GM18520 (cell line): ENCODE measurements at regions not wholly inside any gene's neighbourhood (a gene's known extent, or its start where the extent isn't known, plus 50 kb on each side); places are given as distances from the start of the nearest gene placed in this dataset.
A peak's percentile ranks its signal among the peaks of the same experiment; 100 is the strongest.

Experiments used
- ATAC-seq: cut with Tn5 transposase; IDR thresholded peaks from one replicate; pipeline ENCODE4 v1.9.1; 2021; ENCODE audit not compliant: unreplicated experiment

DNA sequence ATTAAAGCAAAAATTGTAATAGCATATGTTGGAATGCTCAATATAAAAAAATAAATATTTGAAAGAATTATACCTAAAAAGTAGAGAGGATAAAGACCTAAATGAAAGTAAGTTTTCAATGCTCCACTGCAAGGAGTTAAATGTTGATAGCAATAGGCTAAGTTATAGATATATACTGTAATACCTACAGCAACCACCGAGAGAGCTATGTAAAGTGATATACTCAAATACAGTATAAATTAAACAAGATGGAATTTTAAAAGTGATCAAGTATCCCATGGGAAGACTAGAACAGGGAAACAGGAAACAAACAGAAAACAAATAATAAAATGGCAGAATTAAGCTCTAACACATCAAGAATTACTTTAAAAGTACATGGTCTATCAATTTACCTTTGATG, 73.9 kb downstream of the CASP3 start:
- ATAC-seq = no peak

DNA sequence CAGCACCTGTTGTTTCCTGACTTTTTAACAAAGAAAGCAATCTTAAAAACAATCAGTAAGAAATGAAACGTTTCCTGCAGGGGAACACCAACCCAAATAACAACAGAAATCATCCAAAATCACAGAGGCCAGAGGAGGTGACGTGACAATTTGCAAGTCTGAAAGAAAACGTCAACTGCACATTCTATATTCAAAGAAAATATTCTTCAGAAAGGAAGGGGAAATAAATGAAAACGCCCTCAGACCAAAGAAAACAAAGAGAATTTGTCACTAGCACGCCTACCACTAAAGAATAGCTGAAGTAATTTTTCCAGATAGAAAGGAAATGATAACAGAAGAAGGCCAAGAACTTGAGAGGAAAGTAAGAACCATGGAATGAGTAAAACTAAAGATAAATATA, 74.4 kb downstream of the CASP3 start:
- ATAC-seq = no peak

DNA sequence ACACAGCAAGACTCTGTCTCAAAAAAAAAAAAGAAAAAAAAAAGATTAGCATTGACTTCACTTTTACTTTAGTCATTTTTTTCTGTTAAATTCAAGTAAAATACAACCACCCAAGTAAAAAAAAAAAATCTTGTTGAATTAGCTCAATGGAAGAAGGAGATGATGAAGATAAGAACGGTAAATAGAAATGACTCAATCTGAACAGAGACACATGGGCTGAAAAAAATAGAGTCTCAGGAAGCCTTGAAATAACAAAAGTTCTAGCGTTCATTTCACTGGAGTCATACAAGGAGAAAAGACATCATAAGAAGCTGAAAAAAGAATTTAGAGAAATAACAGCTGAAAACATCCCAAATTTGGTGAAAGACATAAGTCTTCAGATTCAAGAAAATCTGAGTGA, 75.5 kb downstream of the CASP3 start:
- no peak for ATAC-seq

DNA sequence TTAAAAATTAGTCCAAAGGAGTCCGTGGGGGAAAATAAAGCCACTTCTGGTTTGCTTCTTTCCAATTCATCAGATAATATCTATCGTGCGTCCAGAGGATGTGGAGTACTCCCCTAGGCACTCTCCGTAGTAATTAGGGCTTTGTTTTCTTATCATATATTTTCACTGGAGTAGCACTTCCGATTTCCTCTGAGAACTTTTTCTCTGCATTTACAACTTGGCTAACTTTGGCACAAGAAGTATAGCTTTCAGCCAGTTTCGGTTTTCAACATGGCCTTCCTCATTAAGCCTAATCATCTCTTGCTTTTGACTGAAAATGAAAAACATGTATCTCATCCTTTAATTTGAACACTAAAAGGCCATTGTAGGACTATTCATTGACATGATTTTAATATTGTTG, 80.5 kb downstream of the CASP3 start:
- no peak for ATAC-seq

- ATAC-seq = no peak
These were observed 85.6 kb downstream of the CASP3 start for GRCh38 chr4:184563621-184564020.

- no peak for ATAC-seq
These were observed 84.6 kb upstream of the IRF2 start for GRCh38 chr4:184558996-184559395.

GRCh38 chr4:184553891-184554290, 79.5 kb upstream of the IRF2 start:
- no peak for ATAC-seq

- ATAC-seq = no peak
These were observed 76.1 kb upstream of the IRF2 start for GRCh38 chr4:184550476-184550875.

DNA sequence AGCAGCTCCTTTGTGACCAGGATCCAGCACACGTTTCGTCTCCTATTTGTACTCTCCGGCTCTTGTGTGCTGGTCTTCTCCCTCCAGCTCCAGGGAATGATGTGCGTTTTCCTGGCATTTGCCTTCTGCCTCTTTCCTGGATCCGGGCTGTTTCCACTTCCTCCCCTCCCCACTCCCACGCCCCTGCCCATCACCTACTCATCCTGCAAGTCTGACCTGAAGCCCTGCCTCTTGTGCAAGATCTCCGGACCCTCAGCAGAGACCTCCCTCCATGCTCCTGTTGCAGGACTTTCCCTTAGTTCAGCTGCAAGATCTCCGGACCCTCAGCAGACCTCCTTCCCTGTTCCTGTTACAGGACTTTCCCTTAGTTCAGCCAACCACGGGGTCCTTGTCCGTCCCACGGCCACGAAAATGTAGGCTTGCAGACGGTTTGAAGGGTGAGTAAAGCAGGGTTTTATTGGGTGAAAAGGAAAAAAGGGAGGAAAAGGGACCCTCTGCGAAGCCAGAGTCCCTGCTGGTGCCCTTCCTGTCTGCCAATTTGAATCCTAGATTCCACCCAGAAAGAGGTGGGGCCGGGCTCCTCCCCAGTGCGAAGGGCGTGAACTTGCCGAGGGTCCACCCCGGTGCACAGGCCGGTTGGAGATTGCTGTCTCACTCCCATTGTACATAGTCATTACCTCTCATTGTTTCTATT, 74.4 kb upstream of the IRF2 start:
- no peak for ATAC-seq

DNA sequence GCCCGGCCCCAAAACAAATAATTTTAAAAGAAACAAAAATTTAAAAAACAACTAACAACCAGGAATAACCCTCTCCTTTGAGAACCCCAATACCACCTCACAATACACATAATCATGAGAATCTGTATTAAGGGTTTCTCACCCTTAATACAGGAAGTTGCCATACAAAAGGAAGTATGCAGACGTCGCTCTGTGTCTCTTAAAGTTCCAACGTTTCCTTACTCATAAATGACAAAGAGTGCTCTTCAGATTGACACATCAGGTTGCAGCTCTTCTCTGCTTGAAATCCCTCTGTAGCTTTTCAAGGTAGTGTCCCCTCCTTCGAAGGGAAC, 73.9 kb upstream of the IRF2 start:
- ATAC-seq = no peak

DNA sequence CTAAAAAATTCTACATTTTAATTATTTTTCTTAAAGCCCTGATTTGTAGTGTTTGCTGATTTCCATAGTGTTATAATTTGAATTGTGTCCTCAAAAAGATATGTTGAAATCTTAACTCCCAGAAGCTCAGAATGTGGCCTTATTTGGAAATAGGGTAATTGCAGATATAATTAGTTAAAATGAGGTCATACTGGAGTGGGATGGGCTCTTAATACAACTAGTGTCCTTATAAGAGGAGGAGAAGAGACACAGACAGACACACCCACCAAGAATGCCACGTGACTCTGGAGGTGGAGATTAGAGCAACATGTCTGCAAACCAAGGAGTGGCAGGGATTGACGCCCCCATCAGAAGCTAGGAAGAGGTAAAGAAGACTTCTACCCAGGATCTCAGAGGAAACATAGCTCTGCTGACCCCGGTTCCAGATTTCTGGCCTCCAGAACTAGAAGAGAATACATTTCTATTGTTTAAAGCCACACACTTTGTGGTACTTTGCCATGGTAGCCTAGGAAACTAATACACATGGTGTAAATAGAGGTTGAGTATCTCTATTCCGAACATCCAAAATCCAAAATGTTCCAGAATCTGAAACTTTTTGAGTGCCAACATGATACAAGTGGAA, 70.5 kb upstream of the IRF2 start:
- no peak for ATAC-seq

DNA sequence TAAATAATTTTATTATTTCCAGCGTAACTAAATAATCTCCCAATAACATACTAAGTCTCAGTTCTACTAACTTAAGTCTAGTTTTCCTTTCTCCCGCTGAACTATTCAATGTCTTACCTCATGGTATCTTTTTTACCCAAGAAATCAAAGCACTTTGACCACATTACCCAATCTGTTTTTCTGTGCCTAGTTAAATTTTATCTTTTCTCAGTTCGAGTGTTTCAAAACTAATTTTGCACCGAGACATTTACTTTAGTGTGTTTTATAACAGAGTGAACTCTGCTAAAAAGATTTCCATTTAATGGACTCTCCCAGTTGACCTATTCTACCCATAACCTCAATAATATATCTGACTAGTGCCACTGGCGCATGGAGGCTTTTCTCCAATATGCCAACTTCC, 67.6 kb upstream of the IRF2 start:
- no peak for ATAC-seq

GRCh38 chr4:184540307-184540706, 66.0 kb upstream of the IRF2 start:
- no peak for ATAC-seq

- peak; percentile 30 for ATAC-seq
These were observed 63.8 kb upstream of the IRF2 start for GRCh38 chr4:184538023-184538599.

- peak; percentile 31 for ATAC-seq
These were observed 63.1 kb upstream of the IRF2 start for GRCh38 chr4:184537269-184538022.

- no peak for ATAC-seq
These were observed 62.5 kb upstream of the IRF2 start for GRCh38 chr4:184536881-184537248.

DNA sequence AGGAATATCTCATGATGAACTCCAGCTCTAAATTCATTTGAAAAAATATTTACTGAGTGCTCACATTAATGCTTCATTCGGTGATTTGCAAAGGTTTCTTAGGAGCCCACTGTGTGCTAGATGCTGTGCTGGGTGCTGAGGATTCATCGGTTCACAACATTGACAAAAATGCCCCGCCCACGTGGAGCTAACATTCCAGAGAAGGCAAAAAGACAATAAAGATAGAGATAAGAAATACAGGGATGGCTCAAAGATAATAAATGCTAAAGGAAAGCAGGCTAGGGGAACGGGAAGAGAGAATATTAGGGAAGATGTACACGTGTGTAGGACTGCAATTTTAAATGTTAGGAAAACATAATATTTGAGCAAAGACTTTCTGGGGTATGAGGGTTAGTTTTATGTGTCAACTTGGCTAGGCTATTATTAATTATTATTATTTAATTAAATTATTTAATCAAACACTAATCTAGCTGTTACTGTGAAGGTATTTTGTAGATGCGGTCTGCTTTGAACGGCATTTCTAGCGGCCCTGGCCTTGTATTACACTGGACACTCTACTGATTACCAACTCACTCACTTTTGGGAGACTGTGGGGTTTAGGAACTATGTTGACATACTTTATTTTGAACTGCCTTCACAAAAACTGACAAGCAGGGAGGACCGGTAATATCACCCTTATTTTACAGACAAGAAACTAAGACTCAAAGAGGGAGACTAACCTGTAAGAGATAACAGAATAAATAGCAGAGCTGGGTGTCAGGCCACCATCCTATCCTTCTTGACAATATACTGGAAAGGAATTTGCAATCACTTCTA, 61.9 kb upstream of the IRF2 start:
- no peak for ATAC-seq

- ATAC-seq = peak; percentile 52
These were observed 60.4 kb upstream of the IRF2 start for GRCh38 chr4:184534511-184535391.

DNA sequence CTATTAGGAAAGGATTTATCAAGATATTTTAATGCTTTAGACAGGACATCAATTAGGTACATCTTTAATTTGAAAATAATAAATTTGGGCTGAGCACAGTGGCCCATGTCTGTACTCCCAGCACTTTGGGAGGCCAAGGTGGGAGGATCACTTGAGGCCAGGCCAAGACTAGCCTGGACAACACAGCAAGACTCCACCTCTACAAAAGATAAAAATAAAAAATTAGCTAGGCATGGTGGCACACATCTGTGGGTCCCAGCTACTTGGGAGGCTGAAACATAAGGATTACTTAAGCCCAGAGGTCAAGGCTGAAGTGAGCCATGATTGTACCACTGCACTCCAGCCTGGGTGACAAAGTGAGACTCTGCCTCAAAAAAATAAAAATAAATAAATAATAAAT, 59.6 kb upstream of the IRF2 start:
- ATAC-seq = no peak

DNA sequence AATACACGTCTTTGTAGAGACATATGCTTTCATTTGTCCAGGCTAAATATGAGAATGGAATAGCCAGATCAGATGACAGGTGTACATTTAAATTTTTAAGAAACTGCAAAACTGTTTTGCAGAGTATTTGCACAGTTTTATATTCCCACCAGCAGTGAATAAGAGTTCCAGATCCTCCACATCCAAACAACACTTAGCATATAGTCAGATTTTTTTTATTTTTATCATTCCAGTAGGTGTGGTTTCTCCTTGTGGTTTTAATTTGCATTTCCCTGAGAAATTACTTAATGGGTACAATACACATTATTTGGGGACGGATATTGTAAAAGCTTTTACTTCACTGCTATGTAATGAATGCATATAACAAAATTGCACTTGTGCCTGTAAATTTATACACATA, 56.7 kb upstream of the IRF2 start:
- ATAC-seq = no peak
